WTC11 (cell line): ENCODE measurements at regions not wholly inside any gene's neighbourhood (a gene's known extent, or its start where the extent isn't known, plus 50 kb on each side); places are given as distances from the start of the nearest gene placed in this dataset.

Experiments
- ATAC-seq: fragments of 200-7000 bp; cut with Tn5 transposase; 2 replicates; pipeline ENCODE4 v1.10.0; 2021; ENCODE audit warnings: mild to moderate bottlenecking, moderate library complexity
- CTCF ChIA-PET: fragments of 300-600 bp; sonication (Branson Sonifier 250); formaldehyde crosslinking; loops from one replicate; lab custom pipeline; 2021; ENCODE audit warnings: antibody characterized with exemption; lab: Charles Lee
- POLR2A ChIA-PET: fragments of 350-600 bp; sonication (Branson Sonifier 250); formaldehyde crosslinking; loops from one replicate; lab custom pipeline; 2021; ENCODE audit warnings: antibody characterized with exemption; lab: Charles Lee
- DNase-seq: peaks from one replicate; pipeline ENCODE4 v3.0.0; 2021; ENCODE audit warnings: low spot score
- H3K27ac Mint-ChIP-seq: 2 replicates; pipeline ENCODE4 v1.8.0; 2021; ENCODE audit warnings: mixed read lengths
- H3K27me3 Mint-ChIP-seq: 2 replicates; pipeline ENCODE4 v1.8.0; 2021; ENCODE audit warnings: low read depth, mild to moderate bottlenecking, moderate library complexity, mixed read lengths
- H3K36me3 Mint-ChIP-seq: 2 replicates; pipeline ENCODE4 v1.8.0; 2021; ENCODE audit warnings: mixed read lengths
- H3K4me1 Mint-ChIP-seq: 2 replicates; pipeline ENCODE4 v1.8.0; 2022; ENCODE audit warnings: mixed read lengths
- H3K4me3 Mint-ChIP-seq: 2 replicates; pipeline ENCODE4 v1.8.0; 2021; ENCODE audit warnings: mild to moderate bottlenecking, moderate library complexity, mixed read lengths
- H3K9me3 Mint-ChIP-seq: 2 replicates; pipeline ENCODE4 v1.8.0; 2021; ENCODE audit warnings: mixed read lengths
- AR ChIP-seq: fragments of 250-450 bp; sonication (Bioruptor Pico); IDR thresholded peaks from 2 replicates; pipeline ENCODE4 v1.9.0; 2021; ENCODE audit warnings: mild to moderate bottlenecking
- ATF3 ChIP-seq: sonication (generic); formaldehyde crosslinking; conservative IDR thresholded peaks from 2 replicates; pipeline ENCODE4 v1.8.1; 2022; ENCODE audit warnings: mild to moderate bottlenecking, missing genetic modification reagents
- ATF6 ChIP-seq: sonication (generic); formaldehyde crosslinking; IDR thresholded peaks from 2 replicates; pipeline ENCODE4 v1.8.1; 2023; ENCODE audit warnings: mild to moderate bottlenecking, missing genetic modification reagents
- CREB1 ChIP-seq: sonication (generic); formaldehyde crosslinking; IDR thresholded peaks from 2 replicates; pipeline ENCODE4 v1.8.0; 2023; ENCODE audit warnings: mild to moderate bottlenecking, missing genetic modification reagents
- CREM ChIP-seq: sonication (generic); formaldehyde crosslinking; IDR thresholded peaks from 2 replicates; pipeline ENCODE4 v1.8.1; 2022; ENCODE audit warnings: mild to moderate bottlenecking, missing genetic modification reagents, moderate library complexity
- EMX1 ChIP-seq: fragments of 250-450 bp; sonication (Bioruptor Pico); IDR thresholded peaks from 2 replicates; pipeline ENCODE4 v1.8.0; 2021; ENCODE audit warnings: mild to moderate bottlenecking
- ERG ChIP-seq: fragments of 250-450 bp; sonication (Bioruptor Pico); IDR thresholded peaks from 2 replicates; pipeline ENCODE4 v1.8.0; 2021; ENCODE audit warnings: mild to moderate bottlenecking
- ETV6 ChIP-seq: sonication (generic); formaldehyde crosslinking; IDR thresholded peaks from 2 replicates; pipeline ENCODE4 v1.8.1; 2022; ENCODE audit warnings: mild to moderate bottlenecking, missing genetic modification reagents
- FOXJ3 ChIP-seq: sonication (generic); formaldehyde crosslinking; IDR thresholded peaks from 2 replicates; pipeline ENCODE4 v1.9.0; 2021; ENCODE audit warnings: missing genetic modification reagents, mild to moderate bottlenecking, borderline replicate concordance
- FOXP1 ChIP-seq: sonication (generic); formaldehyde crosslinking; IDR thresholded peaks from 2 replicates; pipeline ENCODE4 v1.8.0; 2022; ENCODE audit warnings: missing genetic modification reagents, mild to moderate bottlenecking, moderate library complexity, borderline replicate concordance
- HMGXB4 ChIP-seq: sonication (generic); formaldehyde crosslinking; IDR thresholded peaks from 2 replicates; pipeline ENCODE4 v1.8.1; 2023; ENCODE audit warnings: mild to moderate bottlenecking, moderate library complexity, missing genetic modification reagents
- JAZF1 ChIP-seq: fragments of 250-450 bp; sonication (Bioruptor Pico); IDR thresholded peaks from 2 replicates; pipeline ENCODE4 v1.9.0; 2021; ENCODE audit warnings: moderate library complexity, mild to moderate bottlenecking, inconsistent platforms
- JUN ChIP-seq: sonication (generic); formaldehyde crosslinking; IDR thresholded peaks from 2 replicates; pipeline ENCODE4 v1.8.0; 2023; ENCODE audit warnings: mild to moderate bottlenecking, missing genetic modification reagents
- KAT7 ChIP-seq: sonication (generic); formaldehyde crosslinking; IDR thresholded peaks from 2 replicates; pipeline ENCODE4 v1.8.1; 2023; ENCODE audit warnings: missing genetic modification reagents, mild to moderate bottlenecking, borderline replicate concordance
- MYBL2 ChIP-seq: sonication (generic); formaldehyde crosslinking; IDR thresholded peaks from 2 replicates; pipeline ENCODE4 v1.8.1; 2023; ENCODE audit warnings: mild to moderate bottlenecking, moderate library complexity, missing genetic modification reagents
- NFE2L1 ChIP-seq: sonication (generic); formaldehyde crosslinking; IDR thresholded peaks from 2 replicates; pipeline ENCODE4 v1.8.1; 2023; ENCODE audit warnings: missing genetic modification reagents
- NFYB ChIP-seq: sonication (generic); formaldehyde crosslinking; conservative IDR thresholded peaks from 2 replicates; pipeline ENCODE4 v1.8.0; 2022; ENCODE audit warnings: low read depth, missing genetic modification reagents
- OVOL2 ChIP-seq: fragments of 250-450 bp; sonication (Bioruptor Pico); IDR thresholded peaks from 2 replicates; pipeline ENCODE4 v1.9.0; 2021; ENCODE audit warnings: mild to moderate bottlenecking, borderline replicate concordance
- PRRX2 ChIP-seq: fragments of 250-450 bp; sonication (Bioruptor Pico); IDR thresholded peaks from 2 replicates; pipeline ENCODE4 v1.8.0; 2021; ENCODE audit warnings: mild to moderate bottlenecking
- RORB ChIP-seq: fragments of 250-450 bp; sonication (Bioruptor Pico); IDR thresholded peaks from 2 replicates; pipeline ENCODE4 v1.9.0; 2021; ENCODE audit warnings: mild to moderate bottlenecking
- TEAD1 ChIP-seq: sonication (generic); formaldehyde crosslinking; IDR thresholded peaks from 2 replicates; pipeline ENCODE4 v1.8.0; 2022; ENCODE audit warnings: mild to moderate bottlenecking, missing genetic modification reagents
- TP53 ChIP-seq: sonication (generic); formaldehyde crosslinking; IDR thresholded peaks from 2 replicates; pipeline ENCODE4 v1.8.1; 2023; ENCODE audit warnings: mild to moderate bottlenecking, missing genetic modification reagents
- ZNF219 ChIP-seq: sonication (generic); formaldehyde crosslinking; IDR thresholded peaks from 2 replicates; pipeline ENCODE4 v1.8.0; 2023; ENCODE audit warnings: missing genetic modification reagents, mild to moderate bottlenecking, borderline replicate concordance
- ZNF232 ChIP-seq: sonication (generic); formaldehyde crosslinking; IDR thresholded peaks from 2 replicates; pipeline ENCODE4 v1.8.0; 2022; ENCODE audit warnings: mild to moderate bottlenecking, missing genetic modification reagents
- ZNF317 ChIP-seq: sonication (generic); formaldehyde crosslinking; IDR thresholded peaks from 2 replicates; pipeline ENCODE4 v1.8.1; 2023; ENCODE audit warnings: low read depth, mild to moderate bottlenecking, moderate library complexity, missing genetic modification reagents, borderline replicate concordance
- ZNF671 ChIP-seq: fragments of 250-450 bp; sonication (Bioruptor Pico); IDR thresholded peaks from 2 replicates; pipeline ENCODE4 v1.8.0; 2021; ENCODE audit warnings: mild to moderate bottlenecking

- TF ChIP-seq ATF6 (CRISPR knock-in tag) (no peak), ZNF232 (CRISPR knock-in tag) (no peak), CREB1 (CRISPR knock-in tag) (no peak), KAT7 (no peak), EMX1 (CRISPR knock-in tag) (no peak), CREM (no peak), JAZF1 (CRISPR knock-in tag) (no peak), FOXP1 (no peak)
- TF ChIP-seq, all 79 proteins: peak for 0
Observed at GRCh38 chr1:185536165-185536920, 197.8 kb upstream of the HMCN1 start (continued).

- Mint-ChIP-seq H3K4me3 (no peak overlapping the region), H3K27ac (no peak overlapping the region), H3K27me3 (peaks cover 11% of the 10 kb centered on the region), H3K4me1 (peaks cover 56% of the 10 kb centered on the region), H3K36me3 (peaks cover 3% of the 10 kb centered on the region), H3K9me3 (peaks cover 13% of the 10 kb centered on the region; the same call in 1 of the 2 replicates)
- ChIA-PET POLR2A (no interaction called here), CTCF (no interaction called here)
- no peak for TF ChIP-seq ERG (CRISPR knock-in tag)
- no peak for TF ChIP-seq TEAD1
- TF ChIP-seq HMGXB4 (CRISPR knock-in tag), result no peak
- no peak for TF ChIP-seq NFE2L1
- TF ChIP-seq PRRX2, result no peak
- TF ChIP-seq MYBL2, result no peak
- no peak for TF ChIP-seq ATF3 (CRISPR knock-in tag)
- no peak for TF ChIP-seq ZNF232 (CRISPR knock-in tag)
- ATAC-seq, result no peak
- DNase-seq, result no peak
Observed at GRCh38 chr1:185535621-185536020, 198.6 kb upstream of the HMCN1 start.

GRCh38 chr1:185534801-185535200 is 199.4 kb upstream of the HMCN1 start:
- CTCF ChIA-PET, result no interaction called here
- Mint-ChIP-seq H3K27me3 (peaks cover 19% of the 10 kb centered on the region), H3K4me3 (no peak overlapping the region), H3K27ac (no peak overlapping the region), H3K9me3 (peaks cover 8% of the 10 kb centered on the region; the same call in 1 of the 2 replicates), H3K36me3 (peaks cover 2% of the 10 kb centered on the region), H3K4me1 (peaks cover 55% of the 10 kb centered on the region)
- DNase-seq (no peak), ATAC-seq (no peak)
- POLR2A ChIA-PET, result no interaction called here
- TF ChIP-seq RORB (CRISPR knock-in tag), result no peak
- TF ChIP-seq ETV6 (CRISPR knock-in tag), result no peak
- no peak for TF ChIP-seq ZNF219 (CRISPR knock-in tag)
- no peak for TF ChIP-seq FOXJ3 (CRISPR knock-in tag)
- TF ChIP-seq TP53, result no peak
- TF ChIP-seq AR (CRISPR knock-in tag), result no peak
- no peak for TF ChIP-seq OVOL2 (CRISPR knock-in tag)
- TF ChIP-seq NFE2L1, result no peak
- no peak for TF ChIP-seq ERG (CRISPR knock-in tag)
- no peak for TF ChIP-seq JUN (CRISPR knock-in tag)
- TF ChIP-seq ZNF317 (CRISPR knock-in tag), result no peak
- TF ChIP-seq ZNF671 (CRISPR knock-in tag), result no peak
- TF ChIP-seq NFYB (CRISPR knock-in tag), result no peak
